ENCODE measurements at regions not wholly inside any gene's neighbourhood (a gene's known extent, or its start where the extent isn't known, plus 50 kb on each side); places are given as distances from the start of the nearest gene placed in this dataset.
"Not testable (repeated sequence)": the region's sequence is repeated elsewhere in the genome, so short reads cannot be mapped to it uniquely, and the experiment has no call there.

DNA sequence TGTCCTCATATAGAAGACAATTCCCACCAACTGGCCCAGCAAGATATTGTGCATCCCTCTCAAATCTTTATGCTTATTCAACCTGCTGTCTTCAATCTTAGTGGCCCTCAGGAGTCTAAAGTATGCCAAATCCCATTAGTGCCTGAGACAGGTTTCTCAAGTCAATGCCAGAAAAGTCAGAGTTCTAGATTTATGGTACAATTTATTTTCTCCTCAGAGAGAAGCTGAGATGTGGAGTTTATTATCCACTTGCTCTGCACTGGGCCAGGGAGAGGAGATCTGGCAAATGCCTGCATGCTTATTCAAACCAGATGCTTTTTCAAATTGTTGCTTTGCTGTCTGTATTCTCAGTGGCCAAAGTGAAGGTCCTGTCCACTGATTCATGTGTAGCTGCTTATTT is 825.2 kb downstream of the METTL4 start:
- no peak for DNase-seq

- DNase-seq: no peak
Observed at GRCh38 chr18:1751249-1751648, 820.1 kb downstream of the METTL4 start.

DNA sequence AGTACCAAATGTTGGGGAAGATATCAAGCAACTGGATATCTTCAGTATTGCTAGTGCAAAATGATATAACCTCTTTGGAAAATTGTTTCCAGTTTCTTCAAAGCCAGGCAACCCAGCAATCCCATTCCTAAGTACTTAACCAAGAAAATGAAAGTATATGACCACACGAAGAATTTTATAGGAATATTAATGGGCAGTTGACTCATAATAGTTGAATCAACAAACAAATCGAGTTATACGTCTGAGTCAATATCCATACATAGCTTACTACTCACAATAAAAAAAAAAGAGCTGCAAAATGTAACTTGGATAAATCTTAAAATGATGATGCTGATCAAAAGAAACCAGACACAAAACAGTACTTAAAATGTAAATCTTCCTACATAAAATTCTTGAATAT is 810.4 kb downstream of the METTL4 start:
- DNase-seq: no peak

DNA sequence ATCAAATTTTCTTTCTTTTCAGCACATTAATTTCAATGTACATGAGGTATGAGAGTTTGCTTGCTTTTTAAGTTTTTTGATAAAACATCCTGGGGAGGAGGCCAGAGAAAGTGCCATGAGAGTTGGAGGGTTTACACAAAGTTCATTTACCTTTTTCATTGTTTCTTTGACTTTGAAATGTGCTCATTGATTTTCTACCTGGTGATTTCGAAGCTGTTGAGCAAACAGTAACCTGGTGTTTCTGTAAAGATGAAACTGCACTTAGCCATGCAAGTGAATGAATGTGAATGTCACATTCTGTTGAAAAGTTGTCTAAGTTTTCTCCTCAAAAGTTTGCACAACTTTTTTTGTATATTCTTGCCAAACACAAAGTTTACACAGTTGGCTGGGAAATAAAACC is 797.0 kb downstream of the METTL4 start:
- DNase-seq: no peak

GRCh38 chr18:1777843-1778242 is 793.5 kb downstream of the METTL4 start:
- DNase-seq: no peak

GRCh38 chr18:1778496-1779178 is 792.7 kb downstream of the METTL4 start:
- DNase-seq: no peak

DNA sequence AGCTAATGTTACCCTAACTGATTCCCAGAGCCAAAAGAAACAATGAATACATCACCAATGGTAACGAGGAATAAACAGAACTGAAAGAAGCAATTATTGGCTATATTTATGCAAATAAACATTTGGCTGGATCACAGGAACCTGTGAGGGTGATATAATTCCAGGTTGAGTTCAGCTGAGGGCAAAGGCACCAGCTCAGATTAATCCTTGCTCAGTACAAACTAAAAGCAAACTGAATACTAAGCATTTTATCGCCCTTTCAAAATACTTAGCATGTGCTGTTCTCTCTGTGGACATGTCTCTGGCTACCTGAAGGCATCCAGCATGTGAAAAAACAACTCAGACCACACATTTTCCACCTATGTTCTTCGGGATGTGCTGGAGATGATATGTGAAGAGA is 791.7 kb downstream of the METTL4 start:
- DNase-seq: no peak

DNA sequence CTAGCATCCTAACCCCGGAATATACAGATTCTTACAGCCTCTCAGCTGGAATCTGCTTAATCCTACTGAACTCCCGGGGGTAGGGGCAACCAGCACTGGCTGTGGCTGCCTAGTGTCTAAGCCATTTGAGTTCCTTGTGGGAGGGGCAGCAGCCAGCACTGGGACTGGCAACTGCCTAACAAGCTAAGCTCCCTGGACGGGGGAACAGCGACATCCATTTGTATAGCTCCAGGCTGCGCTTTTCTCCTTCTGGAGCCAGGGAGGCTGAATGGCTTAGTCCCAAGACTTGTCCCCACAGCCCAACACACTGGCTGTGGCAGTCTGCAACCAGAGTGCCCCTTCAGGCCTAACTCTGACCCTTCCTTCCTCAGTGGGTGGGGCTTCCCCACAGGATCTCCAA is 787.2 kb downstream of the METTL4 start:
- no peak for DNase-seq

GRCh38 chr18:1785980-1786379 is 785.3 kb downstream of the METTL4 start:
- not testable (repeated sequence) for DNase-seq

DNA sequence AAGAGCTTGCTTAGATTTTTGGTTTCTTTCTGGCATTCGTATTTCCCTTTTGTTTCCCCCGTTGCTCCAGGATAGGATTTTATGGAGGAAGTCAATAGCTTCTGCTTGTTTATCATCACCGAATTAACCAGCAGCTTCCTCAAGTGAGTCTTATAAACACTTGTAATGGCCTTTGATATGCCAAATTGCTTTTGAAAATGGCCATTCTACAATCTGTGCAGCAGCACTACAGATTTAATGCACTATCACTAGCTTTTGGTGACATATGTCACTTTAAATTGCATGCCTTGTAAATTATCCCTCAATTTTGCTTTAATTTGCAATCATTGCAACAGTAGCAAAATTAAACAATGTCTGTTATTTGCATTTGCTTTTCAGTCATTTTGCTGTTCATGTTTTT is 774.7 kb downstream of the METTL4 start:
- no peak for DNase-seq

GRCh38 chr18:1797235-1797634 is 774.1 kb downstream of the METTL4 start:
- no peak for DNase-seq

GRCh38 chr18:1805521-1805920 is 765.8 kb downstream of the METTL4 start:
- DNase-seq: no peak

DNA sequence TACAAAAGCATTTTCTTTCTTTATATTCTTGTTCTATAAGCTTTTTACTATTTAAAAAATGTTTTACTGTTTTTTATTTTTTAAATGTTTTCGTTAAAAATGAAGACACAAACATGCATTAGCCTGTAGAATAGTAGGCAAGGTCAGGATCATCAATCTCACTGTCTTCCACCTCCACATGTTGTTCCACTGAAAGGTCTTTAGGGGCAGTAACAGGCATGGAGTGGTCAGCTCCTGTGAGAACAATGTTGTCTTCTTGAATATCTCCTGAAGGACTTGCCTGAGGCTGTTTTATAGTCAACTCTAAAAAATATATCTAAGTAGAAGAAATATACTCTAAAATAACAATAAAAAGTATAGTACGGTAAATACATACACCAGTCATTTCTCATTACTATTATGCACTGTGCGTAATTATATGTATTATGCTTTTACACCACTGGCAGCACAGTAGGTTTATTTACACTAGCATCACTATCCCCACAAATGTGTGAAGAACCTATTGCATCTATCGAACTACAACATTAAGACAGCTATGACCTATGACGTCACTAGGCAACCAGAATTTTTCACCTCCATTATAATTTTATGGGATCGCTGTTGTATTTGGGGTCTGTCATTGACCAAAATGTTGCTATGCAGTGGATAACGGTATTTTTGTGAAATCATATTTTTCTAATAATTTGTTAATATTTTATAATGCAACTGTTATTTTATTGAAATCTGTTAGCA is 764.3 kb downstream of the METTL4 start:
- DNase-seq: no peak

DNA sequence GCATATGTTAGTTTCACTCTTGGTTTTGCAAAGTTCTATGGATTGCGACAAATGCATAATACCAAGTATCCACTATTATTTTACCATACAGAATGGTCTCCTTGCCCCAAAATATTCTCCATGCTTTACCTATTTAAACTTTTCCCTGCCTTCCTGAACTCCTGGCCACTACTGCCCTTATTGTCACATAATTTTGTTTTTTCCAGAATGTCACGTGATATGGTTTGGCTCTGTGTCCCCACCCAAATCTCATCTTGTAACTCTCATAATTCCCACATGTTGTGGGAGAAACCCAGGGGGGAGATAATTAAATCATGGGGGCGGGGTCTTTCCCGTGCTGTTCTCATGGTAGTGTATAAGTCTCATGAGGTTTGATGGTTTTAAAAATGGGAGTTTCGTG is 760.0 kb downstream of the METTL4 start:
- DNase-seq: no peak

GRCh38 chr18:1825296-1825695 is 746.0 kb downstream of the METTL4 start:
- no peak for DNase-seq

GRCh38 chr18:1840878-1841277 is 730.4 kb downstream of the METTL4 start:
- no peak for DNase-seq

DNA sequence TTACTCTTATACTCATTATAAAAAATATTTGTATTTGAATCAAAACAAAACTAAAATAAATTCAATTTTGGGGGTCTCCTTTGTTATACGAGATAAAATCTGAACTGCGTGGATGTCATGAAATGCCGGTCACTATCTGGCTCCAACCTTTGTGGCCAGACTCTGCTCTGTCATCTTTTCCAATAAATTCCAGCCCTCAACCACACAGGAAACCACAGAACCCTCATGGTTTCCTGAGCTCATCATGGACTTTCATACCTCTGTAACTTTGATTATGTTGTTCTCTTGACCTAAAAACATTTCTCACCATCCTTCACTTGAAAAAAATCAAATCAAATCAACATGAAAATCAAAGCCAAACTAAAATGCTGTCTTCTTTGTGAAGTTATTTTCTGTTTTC is 724.7 kb downstream of the METTL4 start:
- no peak for DNase-seq

DNA sequence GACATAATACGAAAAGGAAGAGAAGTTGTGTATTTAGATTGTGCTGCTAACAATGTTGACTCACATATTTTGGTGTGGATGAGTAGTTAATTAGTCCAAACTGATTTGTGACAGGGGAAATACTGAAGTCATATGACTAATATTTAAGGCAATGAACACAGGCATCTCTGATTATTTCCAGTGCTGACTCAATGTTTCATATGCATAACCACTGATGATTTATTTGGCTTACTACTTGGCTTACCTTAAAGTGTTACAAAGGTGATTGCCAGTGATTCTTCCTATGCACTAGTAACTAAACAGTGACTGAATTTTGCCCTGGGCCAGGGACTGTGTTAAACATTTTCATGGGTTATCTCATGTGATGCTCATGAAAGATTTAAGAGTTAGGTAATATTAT is 722.6 kb downstream of the METTL4 start:
- no peak for DNase-seq

DNA sequence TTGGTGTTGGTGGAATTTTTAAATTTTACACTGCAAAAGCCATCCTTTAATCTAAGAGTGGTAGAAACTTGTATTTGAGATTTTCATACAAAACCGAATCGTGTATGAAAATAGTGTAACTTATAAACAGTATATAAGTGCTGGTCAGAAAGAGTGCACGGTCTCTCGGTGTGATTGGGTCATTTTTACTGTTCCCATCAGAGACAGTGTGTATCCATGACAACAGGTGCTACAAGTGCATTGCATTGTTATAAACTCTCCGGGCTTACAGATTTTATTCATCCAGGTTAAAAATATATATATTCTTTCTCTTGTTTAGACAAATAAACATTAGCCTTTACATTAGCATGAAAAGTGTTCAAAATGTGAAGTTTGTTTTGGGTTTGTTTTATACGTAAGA is 721.9 kb downstream of the METTL4 start:
- no peak for DNase-seq

DNA sequence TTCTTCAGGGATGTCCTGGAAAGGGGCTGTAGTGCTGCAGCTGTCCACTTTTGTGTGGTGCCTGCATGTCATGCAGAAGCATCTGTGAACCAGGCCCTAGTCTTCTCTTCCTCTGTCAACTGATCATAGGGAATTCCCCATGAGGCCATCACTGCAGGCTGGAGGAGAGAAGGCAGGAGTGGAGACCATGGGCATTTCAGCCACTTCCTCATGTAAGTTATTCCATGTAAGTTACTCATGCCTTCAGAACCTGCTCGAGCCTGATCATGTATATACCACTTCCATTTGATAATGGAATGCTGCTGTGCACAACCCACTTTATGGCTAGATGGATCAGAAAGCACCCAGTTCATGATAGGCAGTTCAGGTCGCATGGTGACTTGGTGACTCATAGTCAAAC is 714.0 kb downstream of the METTL4 start:
- not testable (repeated sequence) for DNase-seq

- DNase-seq: no peak
Observed at GRCh38 chr18:1861473-1861872, 709.8 kb downstream of the METTL4 start.

DNA sequence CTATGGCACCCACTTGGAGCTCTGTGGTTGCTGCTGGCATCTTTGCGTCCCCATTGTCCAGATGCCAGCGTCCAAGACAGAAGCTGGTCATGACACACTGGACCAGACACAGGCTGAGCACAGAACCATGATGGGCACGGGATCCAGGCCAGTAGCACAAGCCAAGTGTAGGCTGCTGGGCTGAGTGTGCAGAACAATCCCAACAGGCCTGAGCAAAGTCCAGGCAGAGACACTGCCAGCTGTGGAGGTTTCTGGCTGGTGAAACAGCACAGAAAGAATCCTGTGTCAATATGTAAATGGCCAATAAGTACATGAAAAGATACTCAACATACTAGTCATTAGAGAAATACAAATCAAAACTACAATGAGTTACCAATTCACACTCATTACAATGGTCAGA is 705.4 kb downstream of the METTL4 start:
- DNase-seq: no peak

- DNase-seq: no peak
Observed at GRCh38 chr18:1872274-1872673, 699.0 kb downstream of the METTL4 start.

GRCh38 chr18:1875219-1875618 is 696.1 kb downstream of the METTL4 start:
- no peak for DNase-seq

DNA sequence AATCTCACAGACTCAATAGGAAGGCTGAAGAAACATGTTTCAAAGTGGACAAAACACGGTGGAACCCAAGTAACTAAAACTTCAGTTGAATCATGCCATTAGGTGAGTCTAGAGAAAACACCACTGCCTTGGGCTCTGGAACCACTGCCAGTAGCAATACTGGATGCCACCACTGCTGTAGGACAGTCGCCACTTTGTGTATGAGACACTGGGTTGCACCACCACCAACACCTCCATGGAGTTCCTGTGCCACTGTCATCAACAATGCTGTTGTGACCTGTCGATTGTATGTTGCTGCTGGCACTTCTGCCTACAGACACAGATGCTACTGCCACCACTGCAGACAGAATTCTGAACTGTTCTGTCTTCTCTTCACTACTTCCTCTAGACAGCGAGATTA is 686.7 kb downstream of the METTL4 start:
- no peak for DNase-seq

Measured in NCI-H1105 (cell line).